WTC11 (cell line): ENCODE measurements at regions not wholly inside any gene's neighbourhood (a gene's known extent, or its start where the extent isn't known, plus 50 kb on each side); places are given as distances from the start of the nearest gene placed in this dataset.

Experiments used
- ATAC-seq: fragments of 200-7000 bp; cut with Tn5 transposase; 2 replicates; pipeline ENCODE4 v1.10.0; 2021; ENCODE audit warnings: mild to moderate bottlenecking, moderate library complexity
- CTCF ChIA-PET: fragments of 300-600 bp; sonication (Branson Sonifier 250); formaldehyde crosslinking; loops from one replicate; lab custom pipeline; 2021; ENCODE audit warnings: antibody characterized with exemption; lab: Charles Lee
- POLR2A ChIA-PET: fragments of 350-600 bp; sonication (Branson Sonifier 250); formaldehyde crosslinking; loops from one replicate; lab custom pipeline; 2021; ENCODE audit warnings: antibody characterized with exemption; lab: Charles Lee
- DNase-seq: peaks from one replicate; pipeline ENCODE4 v3.0.0; 2021; ENCODE audit warnings: low spot score
- H3K27ac Mint-ChIP-seq: 2 replicates; pipeline ENCODE4 v1.8.0; 2021; ENCODE audit warnings: mixed read lengths
- H3K27me3 Mint-ChIP-seq: 2 replicates; pipeline ENCODE4 v1.8.0; 2021; ENCODE audit warnings: low read depth, mild to moderate bottlenecking, moderate library complexity, mixed read lengths
- H3K36me3 Mint-ChIP-seq: 2 replicates; pipeline ENCODE4 v1.8.0; 2021; ENCODE audit warnings: mixed read lengths
- H3K4me1 Mint-ChIP-seq: 2 replicates; pipeline ENCODE4 v1.8.0; 2022; ENCODE audit warnings: mixed read lengths
- H3K4me3 Mint-ChIP-seq: 2 replicates; pipeline ENCODE4 v1.8.0; 2021; ENCODE audit warnings: mild to moderate bottlenecking, moderate library complexity, mixed read lengths
- H3K9me3 Mint-ChIP-seq: 2 replicates; pipeline ENCODE4 v1.8.0; 2021; ENCODE audit warnings: mixed read lengths
- ATF1 ChIP-seq: sonication (generic); formaldehyde crosslinking; IDR thresholded peaks from 2 replicates; pipeline ENCODE4 v1.8.1; 2023; ENCODE audit warnings: mild to moderate bottlenecking, moderate library complexity, missing genetic modification reagents
- CREM ChIP-seq: sonication (generic); formaldehyde crosslinking; IDR thresholded peaks from 2 replicates; pipeline ENCODE4 v1.8.1; 2022; ENCODE audit warnings: mild to moderate bottlenecking, missing genetic modification reagents, moderate library complexity
- EMX1 ChIP-seq: fragments of 250-450 bp; sonication (Bioruptor Pico); IDR thresholded peaks from 2 replicates; pipeline ENCODE4 v1.8.0; 2021; ENCODE audit warnings: mild to moderate bottlenecking
- GRHL2 ChIP-seq: fragments of 250-450 bp; sonication (Bioruptor Pico); IDR thresholded peaks from 2 replicates; pipeline ENCODE4 v1.8.0; 2022; ENCODE audit warnings: mild to moderate bottlenecking, moderate library complexity; ENCODE audit not compliant: insufficient replicate concordance, severe bottlenecking
- JAZF1 ChIP-seq: fragments of 250-450 bp; sonication (Bioruptor Pico); IDR thresholded peaks from 2 replicates; pipeline ENCODE4 v1.9.0; 2021; ENCODE audit warnings: moderate library complexity, mild to moderate bottlenecking, inconsistent platforms
- JUN ChIP-seq: sonication (generic); formaldehyde crosslinking; IDR thresholded peaks from 2 replicates; pipeline ENCODE4 v1.8.0; 2023; ENCODE audit warnings: mild to moderate bottlenecking, missing genetic modification reagents
- KAT7 ChIP-seq: sonication (generic); formaldehyde crosslinking; IDR thresholded peaks from 2 replicates; pipeline ENCODE4 v1.8.1; 2023; ENCODE audit warnings: missing genetic modification reagents, mild to moderate bottlenecking, borderline replicate concordance
- RELA ChIP-seq: sonication (generic); formaldehyde crosslinking; IDR thresholded peaks from 2 replicates; pipeline ENCODE4 v1.8.1; 2022; ENCODE audit warnings: missing genetic modification reagents, mild to moderate bottlenecking, borderline replicate concordance
- TEAD1 ChIP-seq: sonication (generic); formaldehyde crosslinking; IDR thresholded peaks from 2 replicates; pipeline ENCODE4 v1.8.0; 2022; ENCODE audit warnings: mild to moderate bottlenecking, missing genetic modification reagents
- ZNF263 ChIP-seq: sonication (generic); formaldehyde crosslinking; IDR thresholded peaks from 2 replicates; pipeline ENCODE4 v1.8.1; 2022; ENCODE audit warnings: low read depth, mild to moderate bottlenecking, moderate library complexity, missing genetic modification reagents
- ZNF396 ChIP-seq: fragments of 250-450 bp; sonication (Bioruptor Pico); IDR thresholded peaks from 2 replicates; pipeline ENCODE4 v1.8.0; 2021; ENCODE audit warnings: mild to moderate bottlenecking, moderate library complexity, borderline replicate concordance
- ZNF423 ChIP-seq: fragments of 250-450 bp; sonication (Bioruptor Pico); IDR thresholded peaks from 2 replicates; pipeline ENCODE4 v2.1.2; 2022; ENCODE audit warnings: mild to moderate bottlenecking, moderate library complexity
- TF ChIP-seq, protein P1 (sequence below): sonication (generic); formaldehyde crosslinking; IDR thresholded peaks from 2 replicates; pipeline ENCODE4 v1.8.0; 2022; ENCODE audit warnings: mild to moderate bottlenecking, missing genetic modification reagents
- TF ChIP-seq, protein P2 (sequence below): sonication (generic); formaldehyde crosslinking; conservative IDR thresholded peaks from 2 replicates; pipeline ENCODE4 v1.8.1; 2022; ENCODE audit warnings: mild to moderate bottlenecking, missing genetic modification reagents
- TF ChIP-seq, protein P3 (sequence below): sonication (generic); formaldehyde crosslinking; IDR thresholded peaks from 2 replicates; pipeline ENCODE4 v1.8.0; 2023; ENCODE audit warnings: mild to moderate bottlenecking, missing genetic modification reagents
- TF ChIP-seq, protein P4 (sequence below): sonication (generic); formaldehyde crosslinking; IDR thresholded peaks from 2 replicates; pipeline ENCODE4 v1.8.1; 2023; ENCODE audit warnings: mild to moderate bottlenecking, missing genetic modification reagents, moderate library complexity
- TF ChIP-seq, protein P5 (sequence below): fragments of 250-450 bp; sonication (Bioruptor Pico); IDR thresholded peaks from 2 replicates; pipeline ENCODE4 v1.9.0; 2021; ENCODE audit warnings: mild to moderate bottlenecking
- TF ChIP-seq, protein P6 (sequence below): fragments of 250-450 bp; sonication (Bioruptor Pico); IDR thresholded peaks from 2 replicates; pipeline ENCODE4 v1.9.0; 2021; ENCODE audit warnings: moderate library complexity, mild to moderate bottlenecking, inconsistent platforms, borderline replicate concordance
- TF ChIP-seq, protein P7 (sequence below): sonication (generic); formaldehyde crosslinking; IDR thresholded peaks from 2 replicates; pipeline ENCODE4 v1.8.0; 2022; ENCODE audit warnings: mild to moderate bottlenecking, missing genetic modification reagents

DNA sequence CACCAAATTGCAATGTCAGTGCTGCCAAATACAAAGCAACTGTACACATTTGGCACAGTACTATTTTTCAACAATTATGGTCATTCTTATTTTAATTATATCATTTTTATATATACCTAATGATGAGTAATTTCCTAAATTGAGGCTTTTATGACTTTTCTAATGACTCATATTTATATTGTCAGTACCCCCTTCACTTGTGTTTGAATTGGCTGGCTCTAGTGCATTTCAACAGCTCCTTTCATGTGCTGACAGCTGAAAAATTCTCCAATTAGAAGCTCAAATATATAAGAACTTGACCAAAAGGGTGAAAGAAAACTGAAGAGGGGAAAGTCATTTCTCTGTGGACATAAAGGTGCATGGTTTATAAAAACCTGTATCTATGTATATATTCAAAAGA, 263.3 kb downstream of the SLITRK1 start:
- Mint-ChIP-seq H3K4me3 (no peak overlapping the region), H3K27me3 (no peaks in the 10 kb centered on the region), H3K36me3 (peaks cover 10% of the 10 kb centered on the region), H3K27ac (no peak overlapping the region), H3K9me3 (peaks cover 18% of the 10 kb centered on the region), H3K4me1 (no peaks in the 10 kb centered on the region)
- no peak for TF ChIP-seq ATF1 (CRISPR knock-in tag)
- TF ChIP-seq CREM (CRISPR knock-in tag), result no peak
- no peak for TF ChIP-seq GRHL2
- TF ChIP-seq, protein P1, sequence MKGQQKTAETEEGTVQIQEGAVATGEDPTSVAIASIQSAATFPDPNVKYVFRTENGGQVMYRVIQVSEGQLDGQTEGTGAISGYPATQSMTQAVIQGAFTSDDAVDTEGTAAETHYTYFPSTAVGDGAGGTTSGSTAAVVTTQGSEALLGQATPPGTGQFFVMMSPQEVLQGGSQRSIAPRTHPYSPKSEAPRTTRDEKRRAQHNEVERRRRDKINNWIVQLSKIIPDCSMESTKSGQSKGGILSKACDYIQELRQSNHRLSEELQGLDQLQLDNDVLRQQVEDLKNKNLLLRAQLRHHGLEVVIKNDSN (CRISPR knock-in tag), result no peak
- no peak for TF ChIP-seq ZNF423
- TF ChIP-seq JAZF1 (CRISPR knock-in tag), result no peak
- TF ChIP-seq, protein P2, sequence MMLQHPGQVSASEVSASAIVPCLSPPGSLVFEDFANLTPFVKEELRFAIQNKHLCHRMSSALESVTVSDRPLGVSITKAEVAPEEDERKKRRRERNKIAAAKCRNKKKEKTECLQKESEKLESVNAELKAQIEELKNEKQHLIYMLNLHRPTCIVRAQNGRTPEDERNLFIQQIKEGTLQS (CRISPR knock-in tag), result no peak
- TF ChIP-seq KAT7, result no peak
- TF ChIP-seq, protein P3, sequence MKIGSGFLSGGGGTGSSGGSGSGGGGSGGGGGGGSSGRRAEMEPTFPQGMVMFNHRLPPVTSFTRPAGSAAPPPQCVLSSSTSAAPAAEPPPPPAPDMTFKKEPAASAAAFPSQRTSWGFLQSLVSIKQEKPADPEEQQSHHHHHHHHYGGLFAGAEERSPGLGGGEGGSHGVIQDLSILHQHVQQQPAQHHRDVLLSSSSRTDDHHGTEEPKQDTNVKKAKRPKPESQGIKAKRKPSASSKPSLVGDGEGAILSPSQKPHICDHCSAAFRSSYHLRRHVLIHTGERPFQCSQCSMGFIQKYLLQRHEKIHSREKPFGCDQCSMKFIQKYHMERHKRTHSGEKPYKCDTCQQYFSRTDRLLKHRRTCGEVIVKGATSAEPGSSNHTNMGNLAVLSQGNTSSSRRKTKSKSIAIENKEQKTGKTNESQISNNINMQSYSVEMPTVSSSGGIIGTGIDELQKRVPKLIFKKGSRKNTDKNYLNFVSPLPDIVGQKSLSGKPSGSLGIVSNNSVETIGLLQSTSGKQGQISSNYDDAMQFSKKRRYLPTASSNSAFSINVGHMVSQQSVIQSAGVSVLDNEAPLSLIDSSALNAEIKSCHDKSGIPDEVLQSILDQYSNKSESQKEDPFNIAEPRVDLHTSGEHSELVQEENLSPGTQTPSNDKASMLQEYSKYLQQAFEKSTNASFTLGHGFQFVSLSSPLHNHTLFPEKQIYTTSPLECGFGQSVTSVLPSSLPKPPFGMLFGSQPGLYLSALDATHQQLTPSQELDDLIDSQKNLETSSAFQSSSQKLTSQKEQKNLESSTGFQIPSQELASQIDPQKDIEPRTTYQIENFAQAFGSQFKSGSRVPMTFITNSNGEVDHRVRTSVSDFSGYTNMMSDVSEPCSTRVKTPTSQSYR (CRISPR knock-in tag), result no peak
- TF ChIP-seq TEAD1 (CRISPR knock-in tag), result no peak
- TF ChIP-seq, protein P4, sequence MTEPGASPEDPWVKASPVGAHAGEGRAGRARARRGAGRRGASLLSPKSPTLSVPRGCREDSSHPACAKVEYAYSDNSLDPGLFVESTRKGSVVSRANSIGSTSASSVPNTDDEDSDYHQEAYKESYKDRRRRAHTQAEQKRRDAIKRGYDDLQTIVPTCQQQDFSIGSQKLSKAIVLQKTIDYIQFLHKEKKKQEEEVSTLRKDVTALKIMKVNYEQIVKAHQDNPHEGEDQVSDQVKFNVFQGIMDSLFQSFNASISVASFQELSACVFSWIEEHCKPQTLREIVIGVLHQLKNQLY (CRISPR knock-in tag), result no peak
- no peak for TF ChIP-seq RELA (CRISPR knock-in tag)
- DNase-seq (no peak), ATAC-seq (no peak)
- ChIA-PET POLR2A (no interaction called here), CTCF (no interaction called here)

DNA sequence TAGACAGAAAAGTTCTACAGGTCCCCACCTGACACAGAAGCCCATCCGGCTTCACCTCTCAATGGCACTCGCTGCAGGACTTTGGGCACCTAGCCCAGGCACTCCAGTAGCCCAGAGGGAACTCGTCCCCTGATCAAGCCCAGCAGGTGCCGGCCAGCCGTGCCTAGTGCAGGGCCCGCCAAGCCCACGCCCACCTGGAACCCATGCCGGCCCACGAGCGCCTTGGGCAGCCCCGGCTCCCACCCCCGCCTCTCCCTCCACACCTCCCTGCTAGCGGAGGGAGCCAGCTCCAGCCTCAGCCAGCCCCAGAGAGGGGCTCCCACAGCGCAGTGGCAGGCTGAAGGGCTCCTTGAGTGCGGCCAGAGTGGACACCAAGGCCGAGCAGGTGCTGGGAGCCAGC, 268.8 kb downstream of the SLITRK1 start:
- no peak overlapping the region for H3K4me3 Mint-ChIP-seq
- ATAC-seq (no peak), DNase-seq (no peak)
- no peaks in the 10 kb centered on the region for H3K4me1 Mint-ChIP-seq
- no peak for TF ChIP-seq ZNF263
- no peak for TF ChIP-seq EMX1 (CRISPR knock-in tag)
- TF ChIP-seq ZNF396 (CRISPR knock-in tag), result no peak
- TF ChIP-seq JAZF1 (CRISPR knock-in tag), result no peak
- TF ChIP-seq, protein P5, sequence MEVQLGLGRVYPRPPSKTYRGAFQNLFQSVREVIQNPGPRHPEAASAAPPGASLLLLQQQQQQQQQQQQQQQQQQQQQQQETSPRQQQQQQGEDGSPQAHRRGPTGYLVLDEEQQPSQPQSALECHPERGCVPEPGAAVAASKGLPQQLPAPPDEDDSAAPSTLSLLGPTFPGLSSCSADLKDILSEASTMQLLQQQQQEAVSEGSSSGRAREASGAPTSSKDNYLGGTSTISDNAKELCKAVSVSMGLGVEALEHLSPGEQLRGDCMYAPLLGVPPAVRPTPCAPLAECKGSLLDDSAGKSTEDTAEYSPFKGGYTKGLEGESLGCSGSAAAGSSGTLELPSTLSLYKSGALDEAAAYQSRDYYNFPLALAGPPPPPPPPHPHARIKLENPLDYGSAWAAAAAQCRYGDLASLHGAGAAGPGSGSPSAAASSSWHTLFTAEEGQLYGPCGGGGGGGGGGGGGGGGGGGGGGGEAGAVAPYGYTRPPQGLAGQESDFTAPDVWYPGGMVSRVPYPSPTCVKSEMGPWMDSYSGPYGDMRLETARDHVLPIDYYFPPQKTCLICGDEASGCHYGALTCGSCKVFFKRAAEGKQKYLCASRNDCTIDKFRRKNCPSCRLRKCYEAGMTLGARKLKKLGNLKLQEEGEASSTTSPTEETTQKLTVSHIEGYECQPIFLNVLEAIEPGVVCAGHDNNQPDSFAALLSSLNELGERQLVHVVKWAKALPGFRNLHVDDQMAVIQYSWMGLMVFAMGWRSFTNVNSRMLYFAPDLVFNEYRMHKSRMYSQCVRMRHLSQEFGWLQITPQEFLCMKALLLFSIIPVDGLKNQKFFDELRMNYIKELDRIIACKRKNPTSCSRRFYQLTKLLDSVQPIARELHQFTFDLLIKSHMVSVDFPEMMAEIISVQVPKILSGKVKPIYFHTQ (CRISPR knock-in tag), result no peak
- TF ChIP-seq, protein P2 (CRISPR knock-in tag), result no peak
- TF ChIP-seq, protein P6, sequence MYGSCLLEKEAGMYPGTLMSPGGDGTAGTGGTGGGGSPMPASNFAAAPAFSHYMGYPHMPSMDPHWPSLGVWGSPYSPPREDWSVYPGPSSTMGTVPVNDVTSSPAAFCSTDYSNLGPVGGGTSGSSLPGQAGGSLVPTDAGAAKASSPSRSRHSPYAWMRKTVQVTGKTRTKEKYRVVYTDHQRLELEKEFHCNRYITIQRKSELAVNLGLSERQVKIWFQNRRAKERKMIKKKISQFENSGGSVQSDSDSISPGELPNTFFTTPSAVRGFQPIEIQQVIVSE (CRISPR knock-in tag), result no peak
- TF ChIP-seq JUN, result no peak
- TF ChIP-seq, protein P7, sequence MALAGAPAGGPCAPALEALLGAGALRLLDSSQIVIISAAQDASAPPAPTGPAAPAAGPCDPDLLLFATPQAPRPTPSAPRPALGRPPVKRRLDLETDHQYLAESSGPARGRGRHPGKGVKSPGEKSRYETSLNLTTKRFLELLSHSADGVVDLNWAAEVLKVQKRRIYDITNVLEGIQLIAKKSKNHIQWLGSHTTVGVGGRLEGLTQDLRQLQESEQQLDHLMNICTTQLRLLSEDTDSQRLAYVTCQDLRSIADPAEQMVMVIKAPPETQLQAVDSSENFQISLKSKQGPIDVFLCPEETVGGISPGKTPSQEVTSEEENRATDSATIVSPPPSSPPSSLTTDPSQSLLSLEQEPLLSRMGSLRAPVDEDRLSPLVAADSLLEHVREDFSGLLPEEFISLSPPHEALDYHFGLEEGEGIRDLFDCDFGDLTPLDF (CRISPR knock-in tag), result no peak
- ChIA-PET POLR2A (no interaction called here), CTCF (no interaction called here)
- H3K27me3 Mint-ChIP-seq, result no peaks in the 10 kb centered on the region
- peaks cover 24% of the 10 kb centered on the region for H3K36me3 Mint-ChIP-seq
- H3K9me3 Mint-ChIP-seq, result peaks cover 40% of the 10 kb centered on the region
- H3K27ac Mint-ChIP-seq, result no peak overlapping the region
